Fibroblast of lung (primary cell): ENCODE measurements at regions not wholly inside any gene's neighbourhood (a gene's known extent, or its start where the extent isn't known, plus 50 kb on each side); places are given as distances from the start of the nearest gene placed in this dataset.

Experiments used
- DNase-seq, 2 donors: peaks; one replicate each; pipeline versions ENCODE4 v3.0.0 to v3.0.0-alpha.2; 2010; ENCODE audit warnings: low read depth in 2 of 2
- H2AFZ ChIP-seq: 2 replicates; pipeline ENCODE4 v1.5.1; 2012; ENCODE audit warnings: low read length, control low read depth, inconsistent platforms
- H3K27ac ChIP-seq: 2 replicates; pipeline ENCODE4 v1.5.1; 2011; ENCODE audit warnings: low read length, control low read depth; ENCODE audit not compliant: insufficient read depth
- H3K27me3 ChIP-seq: 2 replicates; pipeline ENCODE4 v1.5.1; 2011; ENCODE audit warnings: mild to moderate bottlenecking, low read length; ENCODE audit not compliant: control insufficient read depth, insufficient read depth
- H3K36me3 ChIP-seq: 2 replicates; pipeline ENCODE4 v1.5.1; 2011; ENCODE audit warnings: low read length; ENCODE audit not compliant: control insufficient read depth, insufficient read depth
- H3K4me1 ChIP-seq: 2 replicates; pipeline ENCODE4 v1.5.1; 2011; ENCODE audit warnings: low read length; ENCODE audit not compliant: control insufficient read depth, insufficient read depth; ENCODE audit errors: extremely low read depth
- H3K4me2 ChIP-seq: 2 replicates; pipeline ENCODE4 v1.5.1; 2011; ENCODE audit warnings: low read length, control low read depth; ENCODE audit not compliant: insufficient read depth; ENCODE audit errors: extremely low read depth
- H3K4me3 ChIP-seq, 4 experiments: fragments of 200-600 bp in 1 of 4; sonication (generic) in 1 of 4; replicated peaks in 1 of 4; 2 replicates each; pipeline ENCODE4 v1.5.1; 2011 to 2016; ENCODE audit warnings: low read length in 4 of 4, low read depth in 3 of 4, mild to moderate bottlenecking in 3 of 4, control low read depth in 2 of 4, inconsistent platforms in 1 of 4, mixed read lengths in 1 of 4; ENCODE audit not compliant: insufficient read depth in 1 of 4; ENCODE audit errors: control extremely low read depth in 1 of 4
- H3K79me2 ChIP-seq: 2 replicates; pipeline ENCODE4 v1.5.1; 2012; ENCODE audit warnings: mild to moderate bottlenecking, low read length, inconsistent platforms; ENCODE audit not compliant: control insufficient read depth, insufficient read depth
- H3K9ac ChIP-seq: 2 replicates; pipeline ENCODE4 v1.5.1; 2011; ENCODE audit warnings: mild to moderate bottlenecking, low read length, control low read depth; ENCODE audit not compliant: insufficient read depth
- H3K9me3 ChIP-seq: 2 replicates; pipeline ENCODE4 v1.5.1; 2012; ENCODE audit warnings: low read depth, low read length; ENCODE audit not compliant: control insufficient read depth, insufficient read depth
- H4K20me1 ChIP-seq: 2 replicates; pipeline ENCODE4 v1.5.1; 2011; ENCODE audit warnings: low read length; ENCODE audit not compliant: control insufficient read depth, insufficient read depth; ENCODE audit errors: extremely low read depth
- CTCF ChIP-seq, 2 donors: IDR thresholded peaks in 1 of 2; conservative IDR thresholded peaks in 1 of 2; 1 replicate in 1 of 2; 2 replicates in 1 of 2; pipeline ENCODE4 v1.5.1; 2011 to 2012; ENCODE audit warnings: low read length in 2 of 2, control low read depth in 1 of 2, inconsistent platforms in 1 of 2, low read depth in 1 of 2, mild to moderate bottlenecking in 1 of 2
- EZH2 ChIP-seq: IDR thresholded peaks from 2 replicates; pipeline ENCODE4 v1.5.1; 2012; ENCODE audit warnings: low read length, control low read depth, mild to moderate bottlenecking; ENCODE audit errors: missing control alignments

GRCh38 chr1:222898191-222898527, 83.3 kb downstream of the DISP1 start:
- Histone ChIP-seq H2AFZ (no peak overlapping the region), H3K4me2 (peak overlapping the region; percentile 99), H3K4me3 (peak overlapping the region in 3 of 4 experiments; percentile 42 to 71 (median 57))

DNA sequence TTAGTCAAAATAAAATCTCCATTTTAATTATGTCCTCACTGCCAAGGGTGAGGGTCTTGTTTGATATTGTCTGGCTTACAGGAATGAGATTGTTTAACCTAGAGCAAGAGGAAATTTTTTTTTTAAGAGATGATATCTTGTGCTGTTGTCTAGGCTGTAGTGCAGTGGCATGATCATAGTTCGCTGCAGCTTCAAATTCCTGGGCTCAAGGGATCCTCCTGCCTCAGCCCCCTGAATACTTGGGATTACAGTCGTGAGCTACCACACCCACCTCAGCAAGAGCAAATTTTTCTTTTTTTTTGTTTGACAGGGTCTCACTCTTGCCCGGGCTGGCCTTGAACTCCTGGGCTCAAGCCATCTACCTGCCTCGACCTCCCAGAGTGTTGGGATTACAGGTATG, 84.6 kb downstream of the DISP1 start:
- Histone ChIP-seq H3K4me1 (no peaks in the 10 kb centered on the region), H3K9ac (no peak overlapping the region), H3K9me3 (no peaks in the 10 kb centered on the region), H4K20me1 (no peaks in the 10 kb centered on the region), H3K36me3 (no peaks in the 10 kb centered on the region), H3K27ac (no peak overlapping the region), H3K4me2 (no peak overlapping the region), H3K79me2 (no peaks in the 10 kb centered on the region), H3K4me3 (no peak overlapping the region), H2AFZ (no peak overlapping the region), H3K27me3 (no peaks in the 10 kb centered on the region)
- no peak for TF ChIP-seq CTCF (conservative IDR thresholded peaks at IDR 0.05 in 1 of 2, IDR thresholded peaks at IDR 0.05 in 1 of 2; ENCODE audit: low read depth in 1 of 2, low read length in 2 of 2)
- TF ChIP-seq EZH2 = no peak
- no peak for DNase-seq

More at GRCh38 chr1:222898191-222898527, 83.3 kb downstream of the DISP1 start:
- Histone ChIP-seq H3K27ac (peak overlapping the region; percentile 54), H3K9me3 (no peaks in the 10 kb centered on the region), H4K20me1 (no peaks in the 10 kb centered on the region), H3K27me3 (no peaks in the 10 kb centered on the region), H3K36me3 (no peaks in the 10 kb centered on the region), H3K4me1 (no peaks in the 10 kb centered on the region), H3K79me2 (no peaks in the 10 kb centered on the region), H3K9ac (peak overlapping the region; percentile 36)
- no peak for TF ChIP-seq CTCF (conservative IDR thresholded peaks at IDR 0.05 in 1 of 2, IDR thresholded peaks at IDR 0.05 in 1 of 2; ENCODE audit: low read depth in 1 of 2, low read length in 2 of 2)
- DNase-seq = no peak

DNA sequence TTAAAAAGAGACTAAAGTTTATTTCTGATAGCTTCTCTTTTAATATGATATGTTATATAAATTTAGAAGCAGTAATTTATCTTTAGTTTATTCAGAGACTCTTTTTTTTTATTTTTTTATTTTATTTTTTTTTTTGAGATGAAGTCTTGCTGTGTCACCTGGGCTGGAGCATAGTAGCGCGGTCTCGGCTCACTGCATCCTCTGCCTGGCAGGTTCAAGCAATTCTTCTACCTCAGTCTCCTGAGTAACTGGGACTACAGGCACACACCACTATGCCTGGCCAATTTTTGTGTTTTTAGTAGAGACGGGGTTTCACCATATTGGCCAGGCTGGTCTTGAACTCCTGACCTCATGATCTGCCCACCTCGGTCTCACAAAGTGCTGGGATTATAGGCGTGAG, 89.6 kb downstream of the DISP1 start:
- Histone ChIP-seq H3K27ac (no peak overlapping the region), H3K36me3 (no peaks in the 10 kb centered on the region), H3K9me3 (no peaks in the 10 kb centered on the region), H3K79me2 (no peaks in the 10 kb centered on the region), H3K4me3 (no peak overlapping the region), H3K4me1 (no peaks in the 10 kb centered on the region), H3K27me3 (no peaks in the 10 kb centered on the region), H3K4me2 (no peak overlapping the region), H4K20me1 (no peaks in the 10 kb centered on the region), H2AFZ (no peak overlapping the region), H3K9ac (no peak overlapping the region)
- no peak for DNase-seq
- TF ChIP-seq EZH2 (no peak), CTCF (conservative IDR thresholded peaks at IDR 0.05 in 1 of 2, IDR thresholded peaks at IDR 0.05 in 1 of 2; ENCODE audit: low read depth in 1 of 2, low read length in 2 of 2) (no peak)
